Keratinocyte (primary cell): ENCODE measurements at regions not wholly inside any gene's neighbourhood (a gene's known extent, or its start where the extent isn't known, plus 50 kb on each side); places are given as distances from the start of the nearest gene placed in this dataset.

Source experiments
- DNase-seq: peaks from one replicate; pipeline ENCODE4 v3.0.0-alpha.2; 2011; ENCODE audit warnings: low read depth, missing footprints, low spot score
- FAIRE-seq: peaks from 2 replicates; lab custom pipeline; 2011; peaks lifted over from hg19 to GRCh38; lab: Jason Lieb, UNC
- H2AFZ ChIP-seq: 2 replicates; pipeline ENCODE4 v1.6.0; 2012; ENCODE audit warnings: low read length, control low read depth, inconsistent platforms; ENCODE audit not compliant: control insufficient read depth
- H3K27ac ChIP-seq: 2 replicates; pipeline ENCODE4 v1.5.1; 2011; ENCODE audit warnings: low read length; ENCODE audit not compliant: control insufficient read depth, insufficient read depth
- H3K27me3 ChIP-seq: 3 replicates; pipeline ENCODE4 v1.6.0; 2011; ENCODE audit warnings: low read length; ENCODE audit not compliant: control insufficient read depth, insufficient read depth; ENCODE audit errors: extremely low read depth
- H3K36me3 ChIP-seq, 2 experiments: 2 replicates in 1 of 2; 3 replicates in 1 of 2; pipeline ENCODE4 v1.5.1; 2011; ENCODE audit warnings: low read length in 2 of 2, mild to moderate bottlenecking in 1 of 2; ENCODE audit not compliant: control insufficient read depth in 2 of 2, insufficient read depth in 2 of 2; ENCODE audit errors: extremely low read depth in 1 of 2
- H3K4me1 ChIP-seq: 3 replicates; pipeline ENCODE4 v1.5.1; 2011; ENCODE audit warnings: low read length; ENCODE audit not compliant: control insufficient read depth, insufficient read depth; ENCODE audit errors: extremely low read depth
- H3K4me2 ChIP-seq: 3 replicates; pipeline ENCODE4 v1.6.0; 2011; ENCODE audit warnings: low read depth, low read length; ENCODE audit not compliant: control insufficient read depth, insufficient read depth; ENCODE audit errors: extremely low read depth
- H3K4me3 ChIP-seq, 3 experiments: fragments of 200-600 bp in 1 of 3; sonication (generic) in 1 of 3; 2 replicates in 2 of 3; 3 replicates in 1 of 3; pipeline ENCODE4 v1.5.1; 2011 to 2016; ENCODE audit warnings: low read length in 3 of 3, mild to moderate bottlenecking in 3 of 3, control low read depth in 2 of 3, inconsistent platforms in 1 of 3, low read depth in 1 of 3, mixed read lengths in 1 of 3, mixed run types in 1 of 3, moderate library complexity in 1 of 3; ENCODE audit not compliant: control insufficient read depth in 2 of 3, insufficient read depth in 2 of 3; ENCODE audit errors: extremely low read depth in 1 of 3
- H3K79me2 ChIP-seq: 2 replicates; pipeline ENCODE4 v1.6.0; 2012; ENCODE audit warnings: low read length; ENCODE audit not compliant: control insufficient read depth, insufficient read depth
- H3K9ac ChIP-seq: 3 replicates; pipeline ENCODE4 v1.6.0; 2011; ENCODE audit warnings: low read length; ENCODE audit not compliant: control insufficient read depth, insufficient read depth; ENCODE audit errors: extremely low read depth
- H3K9me1 ChIP-seq: 3 replicates; pipeline ENCODE4 v1.6.0; 2011; ENCODE audit warnings: low read length; ENCODE audit not compliant: control insufficient read depth, insufficient read depth; ENCODE audit errors: extremely low read depth
- H3K9me3 ChIP-seq: 2 replicates; pipeline ENCODE4 v1.5.1; 2012; ENCODE audit warnings: low read depth, low read length; ENCODE audit not compliant: control insufficient read depth
- H4K20me1 ChIP-seq: 3 replicates; pipeline ENCODE4 v1.6.0; 2011; ENCODE audit warnings: low read length; ENCODE audit not compliant: control insufficient read depth, insufficient read depth; ENCODE audit errors: extremely low read depth
- EZH2 ChIP-seq: IDR thresholded peaks from one replicate; pipeline ENCODE4 v1.6.1; 2012; ENCODE audit warnings: inconsistent platforms, mild to moderate bottlenecking, low read length, moderate library complexity
- dilution Hi-C: fragments of 300-500 bp; cut with MboI; formaldehyde crosslinking; loops from one replicate; pipeline ENCODE4 v1.7.0; 2020; ENCODE audit warnings: low sequenced_read_pairs; ENCODE audit not compliant: extremely low pct_ligation_motif_present
- TF ChIP-seq, protein P1 (sequence below), 3 experiments: IDR thresholded peaks in 1 of 3; conservative IDR thresholded peaks in 1 of 3; optimal IDR thresholded peaks in 1 of 3; 2 replicates in 2 of 3; 3 replicates in 1 of 3; pipeline versions ENCODE3 to v1.5.1; 2011; ENCODE audit warnings: low read length in 3 of 3, mild to moderate bottlenecking in 3 of 3, moderate library complexity in 2 of 3, control low read depth in 1 of 3, inconsistent platforms in 1 of 3; ENCODE audit not compliant: insufficient read depth in 2 of 3; ENCODE audit errors: extremely low read depth in 1 of 3

DNA sequence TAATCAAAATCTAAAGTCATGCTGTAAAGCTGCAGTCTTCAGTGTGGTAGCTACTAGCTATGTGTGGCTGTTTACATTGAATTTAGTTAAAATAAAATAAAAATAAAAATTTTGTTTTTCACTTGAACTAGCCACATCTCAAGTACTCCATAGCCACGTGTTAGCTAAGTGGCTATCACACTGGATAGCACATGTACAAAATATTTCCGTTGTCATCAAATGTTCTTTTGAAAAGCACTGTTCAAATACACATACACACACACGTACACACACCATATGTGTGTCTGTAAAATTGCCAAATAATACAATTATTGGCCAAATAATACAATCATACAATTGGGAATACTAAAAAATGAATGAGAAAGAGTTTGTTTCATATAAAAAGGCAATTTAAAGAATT lies 778.2 kb upstream of the FLRT2 start:
- FAIRE-seq (no peak), DNase-seq (no peak)
- no peak overlapping the region for H3K9ac ChIP-seq
- no peaks in the 10 kb centered on the region for H3K27me3 ChIP-seq
- H4K20me1 ChIP-seq, result no peaks in the 10 kb centered on the region
- no peaks in the 10 kb centered on the region for H3K9me3 ChIP-seq
- H3K79me2 ChIP-seq, result no peaks in the 10 kb centered on the region
- TF ChIP-seq, protein P1, sequence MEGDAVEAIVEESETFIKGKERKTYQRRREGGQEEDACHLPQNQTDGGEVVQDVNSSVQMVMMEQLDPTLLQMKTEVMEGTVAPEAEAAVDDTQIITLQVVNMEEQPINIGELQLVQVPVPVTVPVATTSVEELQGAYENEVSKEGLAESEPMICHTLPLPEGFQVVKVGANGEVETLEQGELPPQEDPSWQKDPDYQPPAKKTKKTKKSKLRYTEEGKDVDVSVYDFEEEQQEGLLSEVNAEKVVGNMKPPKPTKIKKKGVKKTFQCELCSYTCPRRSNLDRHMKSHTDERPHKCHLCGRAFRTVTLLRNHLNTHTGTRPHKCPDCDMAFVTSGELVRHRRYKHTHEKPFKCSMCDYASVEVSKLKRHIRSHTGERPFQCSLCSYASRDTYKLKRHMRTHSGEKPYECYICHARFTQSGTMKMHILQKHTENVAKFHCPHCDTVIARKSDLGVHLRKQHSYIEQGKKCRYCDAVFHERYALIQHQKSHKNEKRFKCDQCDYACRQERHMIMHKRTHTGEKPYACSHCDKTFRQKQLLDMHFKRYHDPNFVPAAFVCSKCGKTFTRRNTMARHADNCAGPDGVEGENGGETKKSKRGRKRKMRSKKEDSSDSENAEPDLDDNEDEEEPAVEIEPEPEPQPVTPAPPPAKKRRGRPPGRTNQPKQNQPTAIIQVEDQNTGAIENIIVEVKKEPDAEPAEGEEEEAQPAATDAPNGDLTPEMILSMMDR (optimal IDR thresholded peaks at IDR 0.05 in 1 of 3, IDR thresholded peaks at IDR 0.05 in 1 of 3, conservative IDR thresholded peaks at IDR 0.05 in 1 of 3; ENCODE audit: extremely low read depth in 1 of 3, insufficient read depth in 2 of 3, low read length in 3 of 3), result no peak
- TF ChIP-seq EZH2, result no peak
- H3K36me3 ChIP-seq, result no peaks in the 10 kb centered on the region
- no peak overlapping the region for H3K27ac ChIP-seq
- H3K4me2 ChIP-seq, result no peak overlapping the region
- no peaks in the 10 kb centered on the region for H3K9me1 ChIP-seq
- H3K4me3 ChIP-seq, result no peak overlapping the region
- H2AFZ ChIP-seq, result no peak overlapping the region
- H3K4me1 ChIP-seq, result peaks cover 2% of the 10 kb centered on the region
- dilution Hi-C loops, result no loop called here

DNA sequence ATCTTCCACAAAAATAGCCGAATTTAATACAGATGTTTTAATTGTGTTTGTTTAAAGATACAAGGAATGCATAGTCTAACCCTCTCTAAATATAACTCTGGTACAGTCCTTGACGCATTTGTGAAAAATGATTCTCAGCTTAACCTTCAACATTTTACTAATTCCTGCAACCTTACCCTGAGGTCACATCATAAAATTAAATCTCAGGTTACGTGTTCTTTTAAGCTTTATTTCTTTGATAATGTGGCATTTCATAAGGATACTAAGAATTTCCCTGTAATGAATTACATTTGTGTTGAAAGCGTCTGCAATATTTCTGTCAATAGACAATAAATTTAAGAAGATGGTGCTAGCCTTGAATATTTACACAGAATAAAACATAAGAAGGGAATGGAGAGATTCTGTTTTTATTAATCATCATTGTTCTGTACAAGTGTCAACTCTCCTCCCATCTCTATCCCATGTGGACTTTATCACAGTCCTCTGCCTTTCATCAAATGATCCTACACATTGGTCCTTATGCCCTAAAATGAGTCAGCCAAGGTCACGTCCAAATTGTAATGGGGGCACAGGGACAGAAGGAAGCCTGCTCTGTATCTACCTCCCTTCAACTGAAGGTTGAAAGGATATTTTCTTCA lies 769.3 kb upstream of the FLRT2 start:
- no peak overlapping the region for H3K4me3 ChIP-seq
- H4K20me1 ChIP-seq, result no peaks in the 10 kb centered on the region
- H3K79me2 ChIP-seq, result no peaks in the 10 kb centered on the region
- TF ChIP-seq EZH2, result no peak
- TF ChIP-seq, protein P1 (optimal IDR thresholded peaks at IDR 0.05 in 1 of 3, IDR thresholded peaks at IDR 0.05 in 1 of 3, conservative IDR thresholded peaks at IDR 0.05 in 1 of 3; ENCODE audit: extremely low read depth in 1 of 3, insufficient read depth in 2 of 3, low read length in 3 of 3), result no peak
- H3K27me3 ChIP-seq, result no peaks in the 10 kb centered on the region
- dilution Hi-C loops, result no loop called here
- DNase-seq, result no peak
- H3K9ac ChIP-seq, result no peak overlapping the region
- no peaks in the 10 kb centered on the region for H3K9me3 ChIP-seq
- no peak overlapping the region for H3K4me2 ChIP-seq
- H3K4me1 ChIP-seq, result no peaks in the 10 kb centered on the region
- H2AFZ ChIP-seq, result no peak overlapping the region
- no peaks in the 10 kb centered on the region for H3K9me1 ChIP-seq
- no peak overlapping the region for H3K27ac ChIP-seq
- H3K36me3 ChIP-seq, result no peaks in the 10 kb centered on the region
- FAIRE-seq, result no peak
